Right lobe of liver (tissue), 4 donors: ENCODE measurements at regions not wholly inside any gene's neighbourhood (a gene's known extent, or its start where the extent isn't known, plus 50 kb on each side); places are given as distances from the start of the nearest gene placed in this dataset.

ENCODE experiments used
- CTCF ChIP-seq, 4 donors: fragments of 200-600 bp in 3 of 4; fragments of 450-650 bp in 1 of 4; IDR thresholded peaks; one replicate each; pipeline versions ENCODE4 v1.5.1 to v1.8.0; 2016 to 2022; ENCODE audit warnings: antibody characterized with exemption in 4 of 4, mild to moderate bottlenecking in 2 of 4
- POLR2A ChIP-seq: fragments of 450-650 bp; IDR thresholded peaks from one replicate; pipeline ENCODE4 v1.6.1; 2017; ENCODE audit warnings: antibody characterized with exemption, mild to moderate bottlenecking
- donor health status: DM: no; HTN: no; CAD: no.
- donor health status: DM: no; HTN: no; CAD: no.
- donor health status: DM: no; HTN: yes; CAD: no.

- TF ChIP-seq CTCF (IDR thresholded peaks at IDR 0.05) (no peak), POLR2A (no peak)
Measured at GRCh38 chr19:24004166-24004565, 82.8 kb upstream of the ZNF254 start.
